HepG2 (cell line): ENCODE measurements at regions not wholly inside any gene's neighbourhood (a gene's known extent, or its start where the extent isn't known, plus 50 kb on each side); places are given as distances from the start of the nearest gene placed in this dataset.

ENCODE experiments used
- EHMT2 ChIP-seq: fragments of 200-600 bp; sonication (generic); IDR thresholded peaks from 2 replicates; pipeline ENCODE4 v1.7.0; 2017; ENCODE audit warnings: antibody characterized with exemption, low read depth, low read length, borderline replicate concordance
- KAT7 ChIP-seq: IDR thresholded peaks from 2 replicates; pipeline ENCODE4 v1.6.1; 2018; ENCODE audit warnings: borderline replicate concordance, missing compliant biosample characterization
- RBAK ChIP-seq: sonication (generic); formaldehyde crosslinking; IDR thresholded peaks from 2 replicates; pipeline ENCODE4 v1.5.1; 2020; ENCODE audit warnings: mild to moderate bottlenecking, missing genetic modification reagents
- SP140L ChIP-seq: sonication (generic); formaldehyde crosslinking; IDR thresholded peaks from 2 replicates; pipeline ENCODE4 v1.4.0; 2020; ENCODE audit warnings: missing genetic modification reagents, borderline replicate concordance
- U2AF2 ChIP-seq: fragments of 200-400 bp; formaldehyde crosslinking; IDR thresholded peaks from 2 replicates; pipeline ENCODE4 v1.6.1; 2017; ENCODE audit warnings: low read depth, mild to moderate bottlenecking, low read length
- YEATS2 ChIP-seq: sonication (generic); formaldehyde crosslinking; IDR thresholded peaks from 2 replicates; pipeline ENCODE4 v1.4.0; 2020; ENCODE audit warnings: missing genetic modification reagents, borderline replicate concordance
- ZBTB33 ChIP-seq: sonication (generic); formaldehyde crosslinking; IDR thresholded peaks from 2 replicates; pipeline ENCODE4 v1.4.0; 2020; ENCODE audit warnings: missing genetic modification reagents
- TF ChIP-seq, protein P1 (sequence below): IDR thresholded peaks from 2 replicates; pipeline ENCODE4 v1.6.1; 2018; ENCODE audit warnings: missing genetic modification reagents, mild to moderate bottlenecking, missing compliant biosample characterization
- TF ChIP-seq, protein P2 (sequence below): sonication (generic); formaldehyde crosslinking; conservative IDR thresholded peaks from 2 replicates; pipeline ENCODE4 v1.8.1; 2023; ENCODE audit warnings: missing genetic modification reagents
- TF ChIP-seq, protein P3 (sequence below): sonication (generic); formaldehyde crosslinking; IDR thresholded peaks from 2 replicates; pipeline ENCODE4 v1.4.0; 2020; ENCODE audit warnings: missing genetic modification reagents

DNA sequence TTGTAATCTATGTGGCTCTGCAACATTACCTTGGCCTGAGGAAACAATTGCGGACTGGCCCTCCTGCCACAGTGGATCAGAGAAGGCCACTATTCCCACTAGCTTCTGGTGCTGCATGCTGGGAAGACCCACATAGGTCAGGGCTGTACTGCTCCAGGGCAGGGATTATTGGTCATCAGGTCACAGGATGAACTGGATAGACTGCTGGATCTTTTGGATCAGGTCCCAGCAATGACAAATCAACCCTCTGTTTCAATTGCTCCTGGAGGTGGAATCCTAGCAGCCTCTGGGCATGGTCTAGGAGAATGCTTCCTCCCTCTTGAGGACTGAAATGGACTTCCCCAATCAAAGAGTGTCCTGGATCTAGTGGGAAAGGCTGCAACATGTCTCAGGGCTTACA, 66.7 kb upstream of the PHF24 start:
- TF ChIP-seq, protein P1, sequence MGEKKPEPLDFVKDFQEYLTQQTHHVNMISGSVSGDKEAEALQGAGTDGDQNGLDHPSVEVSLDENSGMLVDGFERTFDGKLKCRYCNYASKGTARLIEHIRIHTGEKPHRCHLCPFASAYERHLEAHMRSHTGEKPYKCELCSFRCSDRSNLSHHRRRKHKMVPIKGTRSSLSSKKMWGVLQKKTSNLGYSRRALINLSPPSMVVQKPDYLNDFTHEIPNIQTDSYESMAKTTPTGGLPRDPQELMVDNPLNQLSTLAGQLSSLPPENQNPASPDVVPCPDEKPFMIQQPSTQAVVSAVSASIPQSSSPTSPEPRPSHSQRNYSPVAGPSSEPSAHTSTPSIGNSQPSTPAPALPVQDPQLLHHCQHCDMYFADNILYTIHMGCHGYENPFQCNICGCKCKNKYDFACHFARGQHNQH (CRISPR knock-in tag): no peak
- TF ChIP-seq ZBTB33 (CRISPR knock-in tag) (no peak), KAT7 (CRISPR knock-in tag) (no peak), U2AF2 (no peak), EHMT2 (no peak), SP140L (CRISPR knock-in tag) (no peak), YEATS2 (CRISPR knock-in tag) (no peak), RBAK (CRISPR knock-in tag) (no peak)
- TF ChIP-seq, protein P2, sequence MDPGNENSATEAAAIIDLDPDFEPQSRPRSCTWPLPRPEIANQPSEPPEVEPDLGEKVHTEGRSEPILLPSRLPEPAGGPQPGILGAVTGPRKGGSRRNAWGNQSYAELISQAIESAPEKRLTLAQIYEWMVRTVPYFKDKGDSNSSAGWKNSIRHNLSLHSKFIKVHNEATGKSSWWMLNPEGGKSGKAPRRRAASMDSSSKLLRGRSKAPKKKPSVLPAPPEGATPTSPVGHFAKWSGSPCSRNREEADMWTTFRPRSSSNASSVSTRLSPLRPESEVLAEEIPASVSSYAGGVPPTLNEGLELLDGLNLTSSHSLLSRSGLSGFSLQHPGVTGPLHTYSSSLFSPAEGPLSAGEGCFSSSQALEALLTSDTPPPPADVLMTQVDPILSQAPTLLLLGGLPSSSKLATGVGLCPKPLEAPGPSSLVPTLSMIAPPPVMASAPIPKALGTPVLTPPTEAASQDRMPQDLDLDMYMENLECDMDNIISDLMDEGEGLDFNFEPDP (CRISPR knock-in tag): no peak
- TF ChIP-seq, protein P3, sequence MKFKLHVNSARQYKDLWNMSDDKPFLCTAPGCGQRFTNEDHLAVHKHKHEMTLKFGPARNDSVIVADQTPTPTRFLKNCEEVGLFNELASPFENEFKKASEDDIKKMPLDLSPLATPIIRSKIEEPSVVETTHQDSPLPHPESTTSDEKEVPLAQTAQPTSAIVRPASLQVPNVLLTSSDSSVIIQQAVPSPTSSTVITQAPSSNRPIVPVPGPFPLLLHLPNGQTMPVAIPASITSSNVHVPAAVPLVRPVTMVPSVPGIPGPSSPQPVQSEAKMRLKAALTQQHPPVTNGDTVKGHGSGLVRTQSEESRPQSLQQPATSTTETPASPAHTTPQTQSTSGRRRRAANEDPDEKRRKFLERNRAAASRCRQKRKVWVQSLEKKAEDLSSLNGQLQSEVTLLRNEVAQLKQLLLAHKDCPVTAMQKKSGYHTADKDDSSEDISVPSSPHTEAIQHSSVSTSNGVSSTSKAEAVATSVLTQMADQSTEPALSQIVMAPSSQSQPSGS (CRISPR knock-in tag): no peak
